ENCODE measurements at regions not wholly inside any gene's neighbourhood (a gene's known extent, or its start where the extent isn't known, plus 50 kb on each side); places are given as distances from the start of the nearest gene placed in this dataset.

- no peak for DNase-seq
- no peaks in the 10 kb centered on the region for H3K36me3 Mint-ChIP-seq (ENCODE audit: low read depth)
- no peaks in the 10 kb centered on the region for H3K4me1 Mint-ChIP-seq (ENCODE audit: low read depth)
- intact Hi-C loops (cut with micrococcal nuclease) = no loop called here
- ATAC-seq = no peak
- no peaks in the 10 kb centered on the region for H3K27me3 Mint-ChIP-seq
- H3K9me3 Mint-ChIP-seq = peaks cover 7% of the 10 kb centered on the region
- TF ChIP-seq, protein P1, sequence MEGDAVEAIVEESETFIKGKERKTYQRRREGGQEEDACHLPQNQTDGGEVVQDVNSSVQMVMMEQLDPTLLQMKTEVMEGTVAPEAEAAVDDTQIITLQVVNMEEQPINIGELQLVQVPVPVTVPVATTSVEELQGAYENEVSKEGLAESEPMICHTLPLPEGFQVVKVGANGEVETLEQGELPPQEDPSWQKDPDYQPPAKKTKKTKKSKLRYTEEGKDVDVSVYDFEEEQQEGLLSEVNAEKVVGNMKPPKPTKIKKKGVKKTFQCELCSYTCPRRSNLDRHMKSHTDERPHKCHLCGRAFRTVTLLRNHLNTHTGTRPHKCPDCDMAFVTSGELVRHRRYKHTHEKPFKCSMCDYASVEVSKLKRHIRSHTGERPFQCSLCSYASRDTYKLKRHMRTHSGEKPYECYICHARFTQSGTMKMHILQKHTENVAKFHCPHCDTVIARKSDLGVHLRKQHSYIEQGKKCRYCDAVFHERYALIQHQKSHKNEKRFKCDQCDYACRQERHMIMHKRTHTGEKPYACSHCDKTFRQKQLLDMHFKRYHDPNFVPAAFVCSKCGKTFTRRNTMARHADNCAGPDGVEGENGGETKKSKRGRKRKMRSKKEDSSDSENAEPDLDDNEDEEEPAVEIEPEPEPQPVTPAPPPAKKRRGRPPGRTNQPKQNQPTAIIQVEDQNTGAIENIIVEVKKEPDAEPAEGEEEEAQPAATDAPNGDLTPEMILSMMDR (IDR thresholded peaks at IDR 0.05) = no peak
- H3K27ac Mint-ChIP-seq = no peak overlapping the region
- ChIA-PET POLR2A (no interaction called here), CTCF (no interaction called here)
- no peak overlapping the region for H3K4me3 Mint-ChIP-seq
Observed at GRCh38 chr16:5642436-5642835, 544.8 kb upstream of the EEF2KMT start.

GRCh38 chr16:5642011-5642410, 544.4 kb upstream of the EEF2KMT start:
- Mint-ChIP-seq H3K27ac (no peak overlapping the region), H3K27me3 (no peaks in the 10 kb centered on the region), H3K9me3 (peaks cover 7% of the 10 kb centered on the region), H3K4me1 (ENCODE audit: low read depth) (no peaks in the 10 kb centered on the region), H3K36me3 (ENCODE audit: low read depth) (no peaks in the 10 kb centered on the region), H3K4me3 (no peak overlapping the region)
- CTCF ChIA-PET = no interaction called here
- POLR2A ChIA-PET = no interaction called here
- intact Hi-C loops (cut with micrococcal nuclease) = no loop called here
- ATAC-seq (no peak), DNase-seq (no peak)
- TF ChIP-seq, protein P1 (IDR thresholded peaks at IDR 0.05) = no peak

DNA sequence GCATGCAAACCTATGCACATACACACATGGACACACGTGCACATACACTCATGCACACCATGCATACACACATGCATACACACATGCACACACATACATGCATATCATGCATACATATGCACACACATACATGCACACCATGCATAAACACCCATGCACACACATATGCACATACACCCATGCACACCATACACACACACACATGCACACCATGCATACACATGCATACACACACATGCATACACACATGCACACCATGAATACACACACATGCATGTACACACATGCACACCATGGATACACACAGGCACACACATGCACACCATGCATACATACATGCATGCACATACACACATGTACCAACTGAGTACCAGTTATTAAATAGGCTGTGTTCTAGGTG, 543.3 kb upstream of the EEF2KMT start:
- ATAC-seq (no peak), DNase-seq (no peak)
- Mint-ChIP-seq H3K27ac (no peak overlapping the region), H3K4me3 (no peak overlapping the region), H3K27me3 (no peaks in the 10 kb centered on the region), H3K4me1 (ENCODE audit: low read depth) (no peaks in the 10 kb centered on the region), H3K36me3 (ENCODE audit: low read depth) (no peaks in the 10 kb centered on the region), H3K9me3 (peaks cover 7% of the 10 kb centered on the region)
- intact Hi-C loops (cut with micrococcal nuclease) = no loop called here
- POLR2A ChIA-PET = no interaction called here
- TF ChIP-seq, protein P1 (IDR thresholded peaks at IDR 0.05) = no peak
- CTCF ChIA-PET = no interaction called here

GRCh38 chr16:5639531-5639930, 541.9 kb upstream of the EEF2KMT start:
- TF ChIP-seq, protein P1 (IDR thresholded peaks at IDR 0.05) = no peak
- ATAC-seq = no peak

DNA sequence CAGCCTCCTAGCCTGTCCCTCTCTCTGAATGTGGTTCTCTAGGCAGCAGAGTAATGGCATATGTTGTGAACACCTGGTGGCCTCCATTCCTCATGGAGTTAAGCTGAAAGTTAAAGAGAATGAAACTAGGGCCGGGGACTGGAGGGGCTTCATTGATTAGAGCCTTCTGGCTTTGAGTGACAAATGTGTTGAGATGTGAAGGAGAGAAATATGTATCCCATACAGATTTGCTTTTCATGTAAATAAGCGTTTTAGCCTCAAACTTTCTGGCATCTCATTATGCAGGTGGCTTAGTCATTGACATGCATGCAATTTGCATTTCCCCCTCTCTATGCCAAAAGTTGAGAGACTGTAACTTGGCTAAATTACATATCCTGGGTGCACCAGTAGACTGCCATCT, 537.7 kb upstream of the EEF2KMT start:
- H3K27me3 Mint-ChIP-seq = no peaks in the 10 kb centered on the region
- H3K36me3 Mint-ChIP-seq (ENCODE audit: low read depth) = no peaks in the 10 kb centered on the region
- no peaks in the 10 kb centered on the region for H3K4me1 Mint-ChIP-seq (ENCODE audit: low read depth)
- ChIA-PET CTCF (no interaction called here), POLR2A (no interaction called here)
- no peaks in the 10 kb centered on the region for H3K9me3 Mint-ChIP-seq
- H3K4me3 Mint-ChIP-seq = no peak overlapping the region
- H3K27ac Mint-ChIP-seq = no peak overlapping the region
- intact Hi-C loops (cut with micrococcal nuclease) = no loop called here
- TF ChIP-seq, protein P1 (IDR thresholded peaks at IDR 0.05) = no peak
- no peak for ATAC-seq
- no peak for DNase-seq

More at GRCh38 chr16:5639531-5639930, 541.9 kb upstream of the EEF2KMT start:
- no peak overlapping the region for H3K4me3 Mint-ChIP-seq
- peaks cover 7% of the 10 kb centered on the region for H3K9me3 Mint-ChIP-seq
- no peaks in the 10 kb centered on the region for H3K27me3 Mint-ChIP-seq
- H3K27ac Mint-ChIP-seq = no peak overlapping the region
- intact Hi-C loops (cut with micrococcal nuclease) = no loop called here
- ChIA-PET CTCF (no interaction called here), POLR2A (no interaction called here)
- no peaks in the 10 kb centered on the region for H3K4me1 Mint-ChIP-seq (ENCODE audit: low read depth)
- no peak for DNase-seq
- no peaks in the 10 kb centered on the region for H3K36me3 Mint-ChIP-seq (ENCODE audit: low read depth)

All from activated CD8-positive, alpha-beta T cell treated with anti-CD3 and anti-CD28 coated beads for 36 hours (primary cell).